ENCODE measurements at regions not wholly inside any gene's neighbourhood (a gene's known extent, or its start where the extent isn't known, plus 50 kb on each side); places are given as distances from the start of the nearest gene placed in this dataset.

GRCh38 chr2:12212841-12213597, 466.6 kb downstream of the LPIN1 start:
- DNase-seq (ENCODE audit: extremely low spot score, insufficient read length, low read depth) (no peak), FAIRE-seq (no peak)

DNA sequence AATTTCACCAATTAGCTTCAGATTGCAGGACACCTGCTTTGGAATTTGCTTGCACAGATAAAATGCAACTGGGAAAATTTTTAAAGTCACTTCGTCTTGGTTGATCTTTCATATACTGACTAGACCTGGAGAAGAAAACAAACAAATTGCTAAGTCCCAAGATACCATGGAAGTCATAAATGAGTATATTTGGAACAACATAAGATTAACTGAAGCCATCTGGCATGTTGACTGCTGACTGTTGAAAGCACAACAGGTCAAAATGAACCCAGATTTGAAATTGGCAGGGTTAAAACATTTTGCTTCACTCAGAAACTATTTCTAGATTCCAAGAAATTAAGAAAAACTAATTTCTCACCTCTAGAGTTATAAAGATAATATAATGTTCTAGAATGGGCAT, 470.7 kb downstream of the LPIN1 start:
- FAIRE-seq, result no peak
- DNase-seq (ENCODE audit: extremely low spot score, insufficient read length, low read depth), result no peak

DNA sequence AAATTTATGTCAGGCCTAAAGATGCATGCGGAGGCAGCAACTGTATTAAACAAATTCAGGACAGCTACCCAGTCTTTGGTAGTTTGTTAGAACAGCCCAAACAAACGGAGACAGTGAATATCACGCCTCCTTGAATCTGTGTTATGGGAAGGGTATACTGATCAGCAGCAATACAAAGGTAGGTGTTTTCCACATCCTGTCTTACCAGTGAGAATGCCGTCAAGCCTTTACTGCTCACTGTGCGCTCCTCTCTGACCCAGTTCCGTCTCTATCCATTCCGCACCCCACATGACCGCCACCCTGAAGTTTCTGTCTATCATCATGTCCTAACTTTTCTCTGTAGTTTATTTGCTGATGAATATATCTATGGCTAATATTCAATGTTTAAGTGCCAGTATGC, 473.3 kb downstream of the LPIN1 start:
- FAIRE-seq (no peak), DNase-seq (ENCODE audit: extremely low spot score, insufficient read length, low read depth) (no peak)

GRCh38 chr2:12221584-12221983, 475.2 kb downstream of the LPIN1 start:
- FAIRE-seq (no peak), DNase-seq (ENCODE audit: extremely low spot score, insufficient read length, low read depth) (no peak)

GRCh38 chr2:12222554-12222953, 476.1 kb downstream of the LPIN1 start:
- no peak for FAIRE-seq
- DNase-seq (ENCODE audit: extremely low spot score, insufficient read length, low read depth), result no peak

DNA sequence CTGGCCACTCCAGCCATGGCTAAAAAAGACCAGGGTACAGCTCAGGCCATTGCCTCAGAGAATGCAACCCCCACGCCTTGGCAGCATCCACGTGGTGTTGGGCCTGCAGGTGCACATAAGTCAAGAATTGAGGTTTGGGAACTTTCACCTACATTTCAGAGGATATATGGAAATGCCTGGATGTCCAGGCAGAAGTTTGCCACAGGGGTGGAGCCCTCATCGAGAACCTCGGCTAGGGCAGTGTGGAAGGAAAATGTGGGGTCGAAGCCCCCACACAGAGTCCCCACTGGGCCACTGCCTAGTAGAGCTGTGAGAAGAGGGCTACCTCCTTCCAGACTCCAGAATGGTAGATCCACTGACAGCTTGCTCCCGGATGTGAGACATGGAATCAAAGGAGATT, 477.3 kb downstream of the LPIN1 start:
- FAIRE-seq, result no peak
- no peak for DNase-seq (ENCODE audit: extremely low spot score, insufficient read length, low read depth)

DNA sequence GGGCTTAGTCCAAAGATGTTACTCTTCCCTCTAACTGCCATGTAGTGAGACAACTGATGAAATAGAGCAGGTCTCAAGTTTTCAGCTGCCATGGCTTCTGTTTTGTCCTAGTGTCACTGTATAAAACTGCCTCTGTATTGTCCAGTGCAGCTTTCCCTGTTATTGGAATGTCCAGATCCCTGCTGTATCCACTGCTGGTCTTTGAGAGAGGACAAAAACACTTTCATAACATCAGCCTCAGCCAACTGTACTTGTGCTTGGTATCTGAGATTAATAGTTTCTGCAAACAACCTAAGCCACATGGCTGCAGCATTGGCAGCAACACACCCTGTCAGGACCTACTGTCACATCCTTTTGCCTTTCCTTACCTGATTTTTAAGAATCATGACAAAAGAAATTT, 480.2 kb downstream of the LPIN1 start:
- FAIRE-seq (no peak), DNase-seq (ENCODE audit: extremely low spot score, insufficient read length, low read depth) (no peak)

GRCh38 chr2:12227941-12228608, 481.6 kb downstream of the LPIN1 start:
- DNase-seq (ENCODE audit: extremely low spot score, insufficient read length, low read depth), result no peak
- FAIRE-seq, result no peak

DNA sequence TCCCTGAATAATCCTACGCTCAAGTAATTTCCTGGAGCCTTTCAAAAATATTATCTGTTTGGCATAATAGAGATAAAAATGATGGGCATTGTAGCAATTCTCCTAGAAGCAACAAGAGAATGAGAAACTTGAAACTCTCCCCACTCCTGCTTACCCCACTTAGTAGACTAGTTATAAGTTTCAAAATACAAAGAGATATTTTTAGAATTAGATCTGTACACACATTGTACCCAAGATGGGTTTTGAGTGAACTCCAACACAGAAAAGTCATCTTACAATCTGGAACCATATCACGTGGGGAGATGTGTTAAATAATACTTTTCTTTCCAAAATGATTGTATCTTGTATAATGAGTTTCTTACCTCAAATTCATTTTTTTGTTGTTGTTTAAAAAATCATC, 484.9 kb downstream of the LPIN1 start:
- DNase-seq (ENCODE audit: extremely low spot score, insufficient read length, low read depth) (no peak), FAIRE-seq (no peak)

DNA sequence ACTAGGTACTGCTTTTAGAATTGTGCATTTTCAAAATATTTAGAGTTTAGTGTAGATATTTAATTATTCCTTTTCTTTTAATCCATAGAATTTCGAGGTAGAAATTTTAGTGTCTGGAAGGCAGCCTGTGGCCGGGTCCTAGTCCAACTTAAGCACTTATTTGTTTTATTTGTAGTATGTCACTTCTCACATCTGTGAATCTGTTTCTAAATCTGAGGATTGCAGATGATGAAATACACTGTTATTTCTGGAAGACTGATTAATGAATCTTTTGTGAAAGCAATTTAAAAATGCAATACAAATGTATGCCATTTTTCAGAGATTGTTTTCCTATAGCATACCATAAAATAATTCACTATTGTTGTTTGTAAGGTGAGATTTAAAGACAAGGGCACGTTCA, 483.9 kb upstream of the TRIB2 start:
- FAIRE-seq (no peak), DNase-seq (ENCODE audit: extremely low spot score, insufficient read length, low read depth) (no peak)

GRCh38 chr2:12236136-12236844, 480.4 kb upstream of the TRIB2 start:
- no peak for DNase-seq (ENCODE audit: extremely low spot score, insufficient read length, low read depth)
- FAIRE-seq, result no peak

DNA sequence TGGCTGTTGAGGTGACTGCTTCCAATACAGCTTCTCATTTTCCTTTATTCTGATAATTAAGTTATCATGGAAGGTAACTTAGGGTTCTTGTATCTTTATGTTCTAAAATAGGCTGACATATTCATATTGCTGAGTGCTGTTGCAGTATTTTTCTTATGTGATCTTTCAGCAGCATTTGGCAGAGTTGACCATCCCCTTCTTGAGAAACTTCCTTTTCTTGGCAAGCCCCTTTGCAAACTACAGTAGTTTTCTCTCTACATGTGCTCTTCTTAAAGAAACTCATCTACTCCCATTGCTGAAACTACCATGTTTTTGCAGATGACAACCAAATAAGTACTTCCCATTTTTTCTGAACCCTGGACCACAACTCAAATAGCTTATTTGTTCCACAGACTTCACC, 476.5 kb upstream of the TRIB2 start:
- FAIRE-seq (no peak), DNase-seq (ENCODE audit: extremely low spot score, insufficient read length, low read depth) (no peak)

DNA sequence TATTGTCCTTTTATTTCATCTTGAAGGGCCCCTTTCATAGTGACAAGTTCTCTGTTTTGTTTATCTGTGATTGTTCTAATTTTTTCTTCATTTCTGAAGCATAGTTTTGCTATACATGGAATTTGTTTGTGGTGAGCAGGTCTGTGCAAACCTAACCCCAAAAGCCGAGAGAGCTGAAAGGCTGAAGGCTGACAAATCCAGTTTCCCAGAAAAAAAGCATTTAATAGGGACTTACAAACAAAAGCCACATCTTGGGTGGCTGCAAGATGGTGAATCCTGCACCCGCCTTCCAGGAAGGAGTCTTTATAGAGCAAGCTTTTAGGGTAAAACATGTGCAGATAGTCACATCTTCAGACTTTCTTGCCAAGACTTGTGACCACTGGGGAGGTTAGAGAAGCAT, 473.4 kb upstream of the TRIB2 start:
- DNase-seq (ENCODE audit: extremely low spot score, insufficient read length, low read depth) (no peak), FAIRE-seq (no peak)

DNA sequence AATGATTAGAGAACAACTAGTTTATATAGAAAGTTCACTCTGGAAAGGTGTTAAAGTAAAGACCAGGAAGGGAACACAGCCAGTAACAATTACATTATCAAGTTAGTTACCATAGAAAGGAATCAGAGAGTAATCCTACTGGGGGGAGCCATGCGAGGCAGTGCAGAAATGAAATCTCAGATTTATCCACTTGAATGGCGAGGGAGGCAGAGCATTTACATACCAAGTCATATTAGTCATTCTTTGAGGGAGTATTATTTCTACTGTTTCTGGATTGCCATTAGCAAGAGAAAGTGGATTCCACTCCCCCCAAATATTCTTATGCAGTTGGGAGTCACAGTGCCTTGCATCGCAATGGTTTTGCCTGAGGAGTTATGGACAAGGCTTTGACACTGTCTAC, 472.7 kb upstream of the TRIB2 start:
- no peak for FAIRE-seq
- no peak for DNase-seq (ENCODE audit: extremely low spot score, insufficient read length, low read depth)

GRCh38 chr2:12251121-12251520, 465.6 kb upstream of the TRIB2 start:
- FAIRE-seq, result no peak
- no peak for DNase-seq (ENCODE audit: extremely low spot score, insufficient read length, low read depth)

- FAIRE-seq, result no peak
- DNase-seq (ENCODE audit: extremely low spot score, insufficient read length, low read depth), result no peak
Observed at GRCh38 chr2:12251749-12252148, 465.0 kb upstream of the TRIB2 start.

- FAIRE-seq (no peak), DNase-seq (ENCODE audit: extremely low spot score, insufficient read length, low read depth) (no peak)
Observed at GRCh38 chr2:12253167-12253778, 463.5 kb upstream of the TRIB2 start.

DNA sequence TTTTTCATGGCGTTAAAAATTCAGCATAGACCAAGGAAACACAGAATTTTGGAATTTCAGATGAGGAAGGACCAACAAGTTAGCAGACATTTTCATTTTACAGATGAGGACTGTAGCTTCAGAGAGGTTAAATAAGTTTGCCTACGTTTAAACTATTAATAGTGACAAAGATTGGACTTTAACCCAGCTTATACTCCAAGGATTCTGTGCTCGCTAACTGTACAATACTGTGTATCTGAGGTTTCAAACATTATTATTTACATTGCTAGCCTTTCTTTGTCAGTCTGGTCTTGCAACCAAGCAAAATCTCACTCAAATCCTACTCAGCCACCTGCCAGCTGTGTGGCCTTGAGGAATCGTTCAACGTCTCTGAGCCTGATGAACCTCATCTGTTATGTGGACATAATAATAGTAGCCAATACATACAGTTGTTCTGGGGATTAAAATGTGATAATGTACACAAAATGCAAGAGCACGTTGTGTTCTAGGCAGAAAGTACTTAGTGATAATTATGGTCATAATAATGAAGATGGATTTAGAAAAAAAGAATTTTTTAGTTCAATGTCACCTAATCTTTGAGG, 462.4 kb upstream of the TRIB2 start:
- DNase-seq (ENCODE audit: extremely low spot score, insufficient read length, low read depth), result no peak
- no peak for FAIRE-seq

DNA sequence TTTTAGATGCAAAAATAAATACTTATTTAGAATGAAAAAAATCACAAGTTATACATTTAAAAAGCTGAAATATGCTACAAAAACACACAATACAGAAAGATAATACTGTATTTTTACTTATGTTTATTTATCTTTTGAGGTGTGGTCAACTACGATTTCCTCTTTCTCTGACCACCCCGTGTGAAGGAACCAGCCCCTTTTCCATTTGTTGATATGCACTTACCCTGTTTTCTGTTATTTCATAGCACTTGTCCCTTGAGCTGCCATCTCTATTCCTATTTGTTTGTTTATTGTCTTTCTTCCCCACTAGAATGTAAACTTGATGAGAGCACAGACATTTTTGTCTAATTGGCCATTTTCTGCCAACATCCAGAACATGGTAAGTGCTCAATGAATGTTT, 460.5 kb upstream of the TRIB2 start:
- FAIRE-seq, result no peak
- DNase-seq (ENCODE audit: extremely low spot score, insufficient read length, low read depth), result no peak

DNA sequence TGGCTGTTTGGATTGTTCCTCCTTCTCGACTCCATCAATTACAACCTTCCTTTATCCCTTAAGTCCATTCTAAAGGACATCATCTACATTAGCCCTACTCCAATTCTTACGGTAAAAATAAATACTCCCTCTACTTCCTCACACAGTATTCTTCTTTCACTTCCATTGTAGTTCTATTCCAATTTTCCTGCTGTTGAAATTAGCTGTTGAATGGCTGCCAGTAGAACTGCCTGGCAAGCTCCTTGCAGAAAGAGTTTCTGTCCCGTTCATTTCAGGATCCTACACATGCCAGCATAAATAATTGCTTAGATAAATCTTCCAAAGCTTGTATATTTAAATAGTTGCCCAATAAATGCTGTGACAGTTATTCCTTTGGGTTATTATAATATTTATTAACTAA, 459.3 kb upstream of the TRIB2 start:
- FAIRE-seq (no peak), DNase-seq (ENCODE audit: extremely low spot score, insufficient read length, low read depth) (no peak)

DNA sequence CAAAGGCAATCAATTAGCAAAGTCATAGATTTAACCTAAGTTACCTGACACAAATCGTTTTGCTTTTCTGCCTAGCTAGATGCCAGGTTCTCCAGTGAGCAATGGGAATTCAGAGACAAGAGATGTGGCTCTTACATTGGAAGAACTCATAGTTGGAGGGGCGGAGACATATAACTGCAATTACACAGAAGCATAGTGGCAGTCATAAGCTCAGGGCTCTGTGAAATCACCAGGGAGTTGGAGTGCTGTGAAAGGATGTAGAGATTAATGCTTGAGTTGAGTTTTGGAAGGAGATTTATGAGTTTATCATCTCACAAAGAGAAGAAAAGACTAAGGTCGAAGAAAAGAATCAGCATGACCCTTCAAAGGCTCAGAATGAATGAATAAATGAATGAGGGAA, 457.2 kb upstream of the TRIB2 start:
- DNase-seq (ENCODE audit: extremely low spot score, insufficient read length, low read depth) (no peak), FAIRE-seq (no peak)
